SK-N-MC (cell line): ENCODE measurements at regions not wholly inside any gene's neighbourhood (a gene's known extent, or its start where the extent isn't known, plus 50 kb on each side); places are given as distances from the start of the nearest gene placed in this dataset.
"Not testable (repeated sequence)": the region's sequence is repeated elsewhere in the genome, so short reads cannot be mapped to it uniquely, and the experiment has no call there.

Experiments
- EZH2 ChIP-seq: fragments of 200-600 bp; sonication (generic); IDR thresholded peaks from one replicate; pipeline ENCODE4 v1.6.1; 2017; ENCODE audit warnings: antibody characterized with exemption
- FOXP2 ChIP-seq: optimal IDR thresholded peaks from 2 replicates; pipeline ENCODE3; 2011; ENCODE audit warnings: mild to moderate bottlenecking, moderate library complexity; ENCODE audit not compliant: insufficient read depth; ENCODE audit errors: extremely low read length, control extremely low read depth
- POLR2AphosphoS5 ChIP-seq: IDR thresholded peaks from 2 replicates; pipeline ENCODE4 v1.6.1; 2012; ENCODE audit warnings: mild to moderate bottlenecking, low read depth, low read length, borderline replicate concordance

GRCh38 chrX:66692512-66692911, 53.6 kb upstream of the EDA2R start:
- TF ChIP-seq POLR2AphosphoS5, EZH2, FOXP2: not testable (repeated sequence)
